OCI-LY7 (cell line): ENCODE measurements at regions not wholly inside any gene's neighbourhood (a gene's known extent, or its start where the extent isn't known, plus 50 kb on each side); places are given as distances from the start of the nearest gene placed in this dataset.

Experiments
- CTCF ChIP-seq: fragments of 200-600 bp; sonication (generic); conservative IDR thresholded peaks from 2 replicates; pipeline ENCODE4 v1.5.1; 2014; ENCODE audit warnings: mild to moderate bottlenecking, antibody characterized with exemption, low read length, moderate library complexity, mixed read lengths
- EZH2phosphoT487 ChIP-seq: fragments of 200-600 bp; sonication (generic); IDR thresholded peaks from 2 replicates; pipeline ENCODE4 v1.6.1; 2018; ENCODE audit warnings: low read depth, borderline replicate concordance, mild to moderate bottlenecking, mixed run types, antibody characterized with exemption, low read length, moderate library complexity, mixed read lengths

DNA sequence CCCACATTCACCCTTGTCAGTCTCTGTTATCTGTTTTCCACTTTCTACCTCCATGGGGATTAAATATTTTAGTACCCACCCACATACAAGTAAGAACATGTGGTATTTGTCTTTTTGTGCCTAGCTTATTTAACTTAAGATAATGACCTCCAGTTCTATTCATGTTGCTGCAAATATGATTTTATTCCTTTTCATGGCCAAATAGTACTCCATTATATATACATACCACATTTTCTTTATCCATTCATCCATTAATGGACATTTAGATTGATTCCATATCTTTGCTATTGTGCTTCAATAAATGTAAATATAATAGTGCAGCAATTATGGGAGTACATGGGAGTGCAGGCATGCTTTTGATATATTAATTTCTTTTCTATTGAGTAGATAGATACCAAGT, 185.8 kb downstream of the RPAP3 start:
- TF ChIP-seq CTCF (no peak), EZH2phosphoT487 (no peak)
